ENCODE measurements at regions not wholly inside any gene's neighbourhood (a gene's known extent, or its start where the extent isn't known, plus 50 kb on each side); places are given as distances from the start of the nearest gene placed in this dataset.
"Not testable (repeated sequence)": the region's sequence is repeated elsewhere in the genome, so short reads cannot be mapped to it uniquely, and the experiment has no call there.

- DNase-seq: no peak
These were observed 100.9 kb downstream of the CD83 start for GRCh38 chr6:14218519-14218800.

- no peak for DNase-seq
These were observed 104.2 kb downstream of the CD83 start for GRCh38 chr6:14221564-14222279.

DNA sequence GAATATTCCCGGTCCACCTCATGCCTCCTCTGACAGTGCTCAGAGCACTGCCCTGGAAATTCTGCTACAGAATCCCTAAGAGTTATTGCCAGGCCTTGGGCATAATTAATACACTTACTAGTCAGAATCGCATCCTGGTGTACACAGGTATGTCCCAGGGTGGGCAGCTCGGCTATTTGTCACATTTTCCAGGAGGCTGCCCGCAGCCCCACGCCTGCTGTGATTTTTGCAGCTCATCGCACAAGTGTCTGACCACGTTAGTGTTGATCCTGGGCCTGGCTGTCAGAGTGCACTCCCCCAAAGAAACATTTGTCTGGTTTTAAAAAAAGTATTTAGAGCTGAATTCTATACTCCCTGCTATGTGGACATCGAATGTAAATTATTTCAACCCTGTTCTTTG, 105.4 kb downstream of the CD83 start:
- DNase-seq: no peak

DNA sequence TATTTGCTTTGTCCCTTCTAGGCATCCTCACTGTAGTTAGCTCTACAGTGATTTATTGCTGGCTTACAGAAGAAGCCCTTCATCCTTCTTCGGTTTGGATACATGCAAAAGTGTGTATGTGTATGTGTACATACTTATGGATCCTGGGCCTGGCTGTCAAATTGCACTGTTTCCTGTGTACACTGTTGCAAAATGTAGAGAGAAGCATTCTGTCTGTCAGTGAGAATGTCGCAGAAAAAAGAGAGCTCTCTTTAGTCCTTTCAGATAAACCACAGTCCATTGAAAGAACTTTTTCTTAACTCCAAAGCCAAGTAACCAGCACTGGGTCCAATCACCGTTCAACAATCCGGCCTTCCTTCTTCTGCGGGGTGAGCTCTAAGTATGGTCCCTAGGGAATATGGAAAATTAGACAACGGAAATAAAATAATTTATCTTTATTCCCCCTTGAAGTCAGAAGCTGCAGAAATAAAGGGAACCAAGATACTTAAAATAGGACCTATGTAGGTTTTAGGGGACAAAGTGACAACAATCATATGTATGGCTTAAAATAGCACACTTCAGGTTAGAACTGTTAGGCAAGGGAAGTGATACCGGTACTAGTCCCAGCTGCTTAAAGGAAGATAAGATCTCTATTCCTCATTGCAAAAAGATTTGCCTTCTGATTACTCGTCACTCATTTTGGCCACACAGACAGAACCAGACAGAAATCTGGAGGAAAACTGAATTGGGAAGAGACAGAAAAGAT, 107.0 kb downstream of the CD83 start:
- DNase-seq: no peak

DNA sequence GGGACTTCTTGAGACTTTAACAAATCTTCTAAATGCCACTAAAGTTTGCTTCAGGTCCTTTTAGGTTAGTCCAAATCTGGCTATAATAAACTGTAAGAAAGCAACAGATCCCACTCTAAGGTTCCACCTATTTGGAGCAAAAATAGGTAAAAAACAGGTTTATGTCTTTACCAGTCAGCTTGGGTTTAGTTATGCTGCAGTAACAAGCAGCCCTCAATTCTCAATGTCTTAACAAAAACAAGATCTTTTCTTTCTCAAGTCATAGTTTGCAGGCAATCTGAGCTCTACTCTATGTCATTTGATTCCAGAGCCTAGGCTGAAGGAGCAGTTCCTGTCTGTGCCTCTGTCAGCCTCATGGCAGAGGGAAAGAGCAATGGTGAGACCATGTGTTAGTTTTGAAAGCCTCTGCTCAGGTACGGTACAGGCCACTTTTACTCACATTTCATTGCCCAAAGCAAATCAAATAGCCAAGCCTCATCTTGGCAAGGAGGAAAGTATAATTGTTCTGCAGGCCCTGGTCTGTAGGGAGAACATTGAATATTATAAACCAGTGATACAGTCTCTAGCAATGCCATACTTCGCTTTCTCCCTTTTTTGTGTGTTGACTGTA, 108.6 kb downstream of the CD83 start:
- no peak for DNase-seq

DNA sequence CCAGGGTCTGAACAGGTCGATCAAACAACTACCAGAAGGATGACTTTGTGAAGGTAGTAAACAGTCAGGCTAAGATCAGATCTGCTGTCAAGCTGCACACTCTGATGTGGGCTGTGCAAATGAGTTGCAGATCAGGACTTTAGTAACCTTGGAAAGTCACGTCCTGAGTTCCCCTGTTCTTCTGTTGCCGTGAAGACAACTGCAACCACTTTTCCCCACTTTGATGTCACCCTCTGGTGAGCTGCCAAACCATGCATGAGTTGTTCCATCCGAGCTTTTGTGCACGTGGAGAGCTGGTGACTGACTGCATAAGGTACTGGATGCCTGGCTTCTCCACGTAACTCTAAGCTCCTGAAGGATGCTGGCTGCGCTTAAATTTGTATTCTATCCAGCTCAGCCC, 111.0 kb downstream of the CD83 start:
- no peak for DNase-seq

DNA sequence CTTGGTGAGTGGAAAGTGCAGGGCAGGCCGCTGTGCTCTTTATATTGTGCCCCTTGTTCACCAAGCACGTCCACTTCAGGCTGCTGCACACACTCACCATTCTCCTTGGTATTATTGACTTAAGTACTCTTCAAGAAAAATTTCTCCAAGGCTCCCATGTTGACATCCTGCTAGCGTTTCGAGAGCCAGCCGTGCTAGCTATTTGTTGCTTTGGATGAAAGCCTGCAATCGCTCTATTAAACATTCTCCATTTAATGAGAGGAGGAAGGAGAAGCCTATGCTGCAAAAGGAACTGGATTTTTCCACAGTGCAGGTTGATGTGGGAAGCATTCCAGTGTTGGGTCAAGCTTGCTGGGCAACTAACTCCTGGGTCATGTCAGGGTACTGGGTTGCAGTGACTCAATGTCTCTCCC, 113.5 kb downstream of the CD83 start:
- no peak for DNase-seq

GRCh38 chr6:14231501-14232280, 114.1 kb downstream of the CD83 start:
- no peak for DNase-seq

DNA sequence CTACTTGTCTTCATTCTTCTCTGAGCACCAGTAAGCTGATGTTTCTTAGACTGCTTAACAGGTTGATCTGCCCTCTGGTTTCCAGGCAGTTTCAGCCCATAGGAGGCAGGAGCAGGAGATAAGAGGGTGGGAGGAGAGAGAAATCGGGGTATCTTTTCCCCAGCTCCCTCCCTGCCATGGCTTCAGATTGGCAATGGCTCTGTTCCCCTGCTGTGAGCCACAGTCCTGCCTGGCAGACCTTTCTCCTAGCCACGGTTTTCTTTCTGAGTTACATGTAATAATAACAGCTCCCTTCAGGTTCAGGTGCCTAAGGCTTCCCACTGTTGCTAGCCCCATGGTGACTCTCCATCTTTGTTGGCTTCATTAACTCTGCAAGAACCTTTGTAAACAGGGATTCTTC, 115.3 kb downstream of the CD83 start:
- DNase-seq: no peak

GRCh38 chr6:14235653-14236356, 118.2 kb downstream of the CD83 start:
- no peak for DNase-seq

GRCh38 chr6:14239097-14239496, 121.5 kb downstream of the CD83 start:
- no peak for DNase-seq

DNA sequence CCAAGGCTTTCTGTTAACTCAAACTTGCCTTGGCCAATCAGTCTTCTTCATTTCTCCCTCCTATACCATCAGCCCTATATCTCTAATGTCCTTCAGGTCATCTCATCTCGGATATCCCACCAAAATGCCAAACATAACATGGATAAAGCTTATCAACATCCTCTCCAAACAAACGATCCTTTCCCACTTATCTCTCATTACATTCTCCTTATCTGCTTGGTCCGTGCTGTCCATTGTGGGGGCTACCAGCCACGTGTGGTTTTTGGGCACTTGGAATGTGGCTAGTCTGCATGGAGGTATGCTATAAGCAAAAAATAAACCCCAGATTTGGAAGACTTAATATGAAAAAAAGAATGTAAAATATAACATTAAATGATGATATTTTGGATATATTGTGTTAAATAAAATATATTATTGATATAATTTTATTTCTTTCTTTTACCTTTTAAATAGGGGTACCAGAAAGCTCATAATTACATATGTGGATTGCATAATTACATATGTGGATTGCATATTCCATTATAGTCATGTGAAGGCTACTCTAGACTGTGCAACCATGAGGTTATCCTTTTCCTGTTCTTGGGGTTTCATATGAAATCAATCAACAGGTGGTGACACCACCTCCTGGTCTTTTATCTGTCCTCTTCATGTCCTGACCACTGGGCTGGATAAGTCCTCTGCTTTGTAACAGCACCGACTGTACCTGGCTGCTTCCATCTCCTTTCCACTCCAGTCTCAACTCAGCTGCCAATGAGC, 123.0 kb downstream of the CD83 start:
- no peak for DNase-seq

GRCh38 chr6:14241255-14242070, 123.9 kb downstream of the CD83 start:
- DNase-seq: no peak

DNA sequence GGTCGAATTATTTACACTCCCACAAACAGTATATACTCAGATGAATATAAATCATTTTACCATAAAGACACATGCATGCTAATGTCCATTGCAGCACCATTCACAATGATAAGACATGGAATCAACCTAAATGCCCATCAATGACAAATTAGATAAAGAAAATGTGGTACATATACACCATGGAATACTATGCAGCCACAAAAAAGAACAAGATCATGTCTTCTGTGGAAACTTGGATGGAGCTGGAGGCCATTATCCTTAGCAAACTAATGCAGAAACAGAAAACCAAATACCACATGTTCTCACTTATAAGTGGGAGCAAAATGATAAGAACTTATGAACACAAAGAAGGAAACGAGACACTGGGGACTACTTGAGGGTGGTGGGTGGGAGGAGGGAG, 125.3 kb downstream of the CD83 start:
- not testable (repeated sequence) for DNase-seq

DNA sequence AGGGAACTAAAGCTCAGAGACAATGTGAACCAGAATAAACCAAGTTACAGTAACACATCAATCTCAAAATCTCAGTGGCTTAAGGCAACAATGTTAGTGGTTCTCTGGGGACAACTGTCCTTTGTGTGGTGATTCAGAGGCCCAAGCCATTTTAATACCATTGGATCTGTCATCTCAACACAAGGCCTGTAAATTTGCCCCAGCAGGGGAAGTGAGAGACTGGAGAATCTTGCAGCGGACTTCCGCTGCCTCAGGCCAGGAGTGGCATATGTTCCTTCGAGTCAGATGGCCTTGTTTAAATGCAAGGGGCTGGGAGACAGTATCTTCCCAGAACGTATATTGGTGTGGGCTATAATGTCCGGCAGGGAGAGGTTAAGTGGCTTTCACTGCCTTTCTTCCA, 126.0 kb downstream of the CD83 start:
- DNase-seq: no peak

GRCh38 chr6:14246876-14247275, 129.3 kb downstream of the CD83 start:
- DNase-seq: no peak

- DNase-seq: no peak
These were observed 133.0 kb downstream of the CD83 start for GRCh38 chr6:14250573-14250972.

- no peak for DNase-seq
These were observed 134.8 kb downstream of the CD83 start for GRCh38 chr6:14252271-14252850.

DNA sequence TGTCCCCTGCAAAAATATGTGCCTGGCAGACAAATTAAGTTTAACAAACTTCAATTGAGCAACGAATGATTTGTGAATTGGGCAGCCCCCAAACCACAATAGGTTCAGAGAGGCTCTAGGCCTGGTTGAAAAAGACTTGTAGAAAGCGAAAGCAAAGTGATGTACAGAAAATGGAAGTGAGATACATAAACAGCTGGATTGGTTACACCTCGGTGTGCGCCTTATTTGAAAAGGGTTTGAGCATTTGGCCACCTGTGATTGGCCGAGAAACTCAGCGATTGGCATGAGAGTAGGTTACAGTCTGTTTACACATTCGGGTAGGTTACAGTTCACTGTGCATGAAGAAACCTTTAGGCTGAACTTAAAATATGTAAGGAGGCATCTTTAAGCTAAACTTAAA, 136.9 kb downstream of the CD83 start:
- no peak for DNase-seq

DNA sequence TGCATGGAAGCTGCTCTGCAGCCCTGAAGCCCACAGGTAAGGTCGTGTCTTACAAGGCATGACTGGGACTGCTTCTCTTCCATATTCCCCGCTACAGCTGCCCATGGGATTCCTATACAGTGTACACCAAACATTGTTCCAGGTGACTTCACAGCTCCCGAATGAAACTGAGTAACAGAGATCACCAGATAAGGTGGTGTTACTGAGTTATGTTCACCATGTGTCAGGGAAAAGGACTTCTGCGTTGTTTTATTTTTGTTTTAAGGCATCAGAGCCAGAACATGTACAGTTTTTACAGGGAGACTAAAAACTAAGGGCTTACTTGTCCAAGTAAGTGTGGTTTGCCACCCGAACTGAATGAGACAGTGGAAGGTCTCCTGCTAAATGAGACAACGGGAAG, 138.3 kb downstream of the CD83 start:
- DNase-seq: no peak

- DNase-seq: no peak
These were observed 140.5 kb downstream of the CD83 start for GRCh38 chr6:14258117-14258516.
